Lower leg skin (tissue), 3 donors: ENCODE measurements at regions not wholly inside any gene's neighbourhood (a gene's known extent, or its start where the extent isn't known, plus 50 kb on each side); places are given as distances from the start of the nearest gene placed in this dataset.

Experiments used
- POLR2A ChIP-seq, 2 donors: fragments of 450-650 bp; IDR thresholded peaks; one replicate each; pipeline ENCODE4 v1.6.1; 2016 to 2017; ENCODE audit warnings: antibody characterized with exemption in 2 of 2, mild to moderate bottlenecking in 1 of 2, moderate library complexity in 1 of 2
- TF ChIP-seq, protein P1 (sequence below), 3 donors: fragments of 450-650 bp; IDR thresholded peaks; one replicate each; pipeline ENCODE4 v1.5.1; 2016; ENCODE audit warnings: antibody characterized with exemption in 3 of 3, mild to moderate bottlenecking in 3 of 3, moderate library complexity in 2 of 3

DNA sequence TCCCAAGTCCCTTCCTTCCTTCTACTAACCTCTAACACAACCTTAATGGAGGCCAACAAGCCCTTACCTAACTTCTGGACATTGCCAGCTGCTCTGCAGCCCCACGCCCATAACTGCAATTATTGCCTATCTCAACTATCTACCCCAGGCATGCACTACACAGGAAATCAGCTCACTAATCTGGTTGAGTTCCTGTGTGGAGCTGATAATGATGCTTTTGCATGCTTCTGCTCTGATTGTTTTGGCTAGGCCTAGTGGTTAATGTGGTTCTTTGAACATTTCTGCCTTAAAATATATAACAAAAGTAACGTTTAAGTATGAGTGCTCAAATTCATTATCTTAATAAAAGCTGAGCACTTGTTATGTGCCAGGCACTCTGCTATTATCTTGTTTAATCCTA, 463.9 kb downstream of the MFSD1 start:
- TF ChIP-seq, protein P1, sequence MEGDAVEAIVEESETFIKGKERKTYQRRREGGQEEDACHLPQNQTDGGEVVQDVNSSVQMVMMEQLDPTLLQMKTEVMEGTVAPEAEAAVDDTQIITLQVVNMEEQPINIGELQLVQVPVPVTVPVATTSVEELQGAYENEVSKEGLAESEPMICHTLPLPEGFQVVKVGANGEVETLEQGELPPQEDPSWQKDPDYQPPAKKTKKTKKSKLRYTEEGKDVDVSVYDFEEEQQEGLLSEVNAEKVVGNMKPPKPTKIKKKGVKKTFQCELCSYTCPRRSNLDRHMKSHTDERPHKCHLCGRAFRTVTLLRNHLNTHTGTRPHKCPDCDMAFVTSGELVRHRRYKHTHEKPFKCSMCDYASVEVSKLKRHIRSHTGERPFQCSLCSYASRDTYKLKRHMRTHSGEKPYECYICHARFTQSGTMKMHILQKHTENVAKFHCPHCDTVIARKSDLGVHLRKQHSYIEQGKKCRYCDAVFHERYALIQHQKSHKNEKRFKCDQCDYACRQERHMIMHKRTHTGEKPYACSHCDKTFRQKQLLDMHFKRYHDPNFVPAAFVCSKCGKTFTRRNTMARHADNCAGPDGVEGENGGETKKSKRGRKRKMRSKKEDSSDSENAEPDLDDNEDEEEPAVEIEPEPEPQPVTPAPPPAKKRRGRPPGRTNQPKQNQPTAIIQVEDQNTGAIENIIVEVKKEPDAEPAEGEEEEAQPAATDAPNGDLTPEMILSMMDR (IDR thresholded peaks at IDR 0.05), result no peak
- TF ChIP-seq POLR2A (IDR thresholded peaks at IDR 0.05), result no peak
